ENCODE measurements at regions not wholly inside any gene's neighbourhood (a gene's known extent, or its start where the extent isn't known, plus 50 kb on each side); places are given as distances from the start of the nearest gene placed in this dataset.

GRCh38 chr14:81668626-81669274 is 135.1 kb upstream of the SEL1L start:
- TF ChIP-seq CTCF (IDR thresholded peaks at IDR 0.05; ENCODE audit: insufficient read depth, low read depth, low read length, missing control alignments) = no peak
- H3K4me3 ChIP-seq (ENCODE audit: low read depth, low read length) = no peak overlapping the region
- DNase-seq (ENCODE audit: low read depth) = no peak

- TF ChIP-seq CTCF (IDR thresholded peaks at IDR 0.05; ENCODE audit: insufficient read depth, low read depth, low read length, missing control alignments) = no peak
- DNase-seq (ENCODE audit: low read depth) = no peak
- no peak overlapping the region for H3K4me3 ChIP-seq (ENCODE audit: low read depth, low read length)
These were observed 135.7 kb upstream of the SEL1L start for GRCh38 chr14:81669308-81669707.

- no peak for DNase-seq (ENCODE audit: low read depth)
- no peak overlapping the region for H3K4me3 ChIP-seq (ENCODE audit: low read depth, low read length)
- TF ChIP-seq CTCF (IDR thresholded peaks at IDR 0.05; ENCODE audit: insufficient read depth, low read depth, low read length, missing control alignments) = no peak
These were observed 140.3 kb upstream of the SEL1L start for GRCh38 chr14:81673930-81674329.

- no peak overlapping the region for H3K4me3 ChIP-seq (ENCODE audit: low read depth, low read length)
- no peak for TF ChIP-seq CTCF (IDR thresholded peaks at IDR 0.05; ENCODE audit: insufficient read depth, low read depth, low read length, missing control alignments)
- DNase-seq (ENCODE audit: low read depth) = no peak
These were observed 142.7 kb upstream of the SEL1L start for GRCh38 chr14:81676395-81676794.

- no peak for TF ChIP-seq CTCF (IDR thresholded peaks at IDR 0.05; ENCODE audit: insufficient read depth, low read depth, low read length, missing control alignments)
- no peak for DNase-seq (ENCODE audit: low read depth)
These were observed 143.2 kb upstream of the SEL1L start for GRCh38 chr14:81676879-81677278.

GRCh38 chr14:81677736-81678135 is 144.1 kb upstream of the SEL1L start:
- no peak overlapping the region for H3K4me3 ChIP-seq (ENCODE audit: low read depth, low read length)
- no peak for TF ChIP-seq CTCF (IDR thresholded peaks at IDR 0.05; ENCODE audit: insufficient read depth, low read depth, low read length, missing control alignments)
- DNase-seq (ENCODE audit: low read depth) = no peak

More at GRCh38 chr14:81676879-81677278, 143.2 kb upstream of the SEL1L start:
- H3K4me3 ChIP-seq (ENCODE audit: low read depth, low read length) = no peak overlapping the region

- no peak for TF ChIP-seq CTCF (IDR thresholded peaks at IDR 0.05; ENCODE audit: insufficient read depth, low read depth, low read length, missing control alignments)
- H3K4me3 ChIP-seq (ENCODE audit: low read depth, low read length) = no peak overlapping the region
- no peak for DNase-seq (ENCODE audit: low read depth)
These were observed 145.6 kb upstream of the SEL1L start for GRCh38 chr14:81679226-81679625.

Data from GM12865 (cell line).